ENCODE measurements at regions not wholly inside any gene's neighbourhood (a gene's known extent, or its start where the extent isn't known, plus 50 kb on each side); places are given as distances from the start of the nearest gene placed in this dataset.

DNA sequence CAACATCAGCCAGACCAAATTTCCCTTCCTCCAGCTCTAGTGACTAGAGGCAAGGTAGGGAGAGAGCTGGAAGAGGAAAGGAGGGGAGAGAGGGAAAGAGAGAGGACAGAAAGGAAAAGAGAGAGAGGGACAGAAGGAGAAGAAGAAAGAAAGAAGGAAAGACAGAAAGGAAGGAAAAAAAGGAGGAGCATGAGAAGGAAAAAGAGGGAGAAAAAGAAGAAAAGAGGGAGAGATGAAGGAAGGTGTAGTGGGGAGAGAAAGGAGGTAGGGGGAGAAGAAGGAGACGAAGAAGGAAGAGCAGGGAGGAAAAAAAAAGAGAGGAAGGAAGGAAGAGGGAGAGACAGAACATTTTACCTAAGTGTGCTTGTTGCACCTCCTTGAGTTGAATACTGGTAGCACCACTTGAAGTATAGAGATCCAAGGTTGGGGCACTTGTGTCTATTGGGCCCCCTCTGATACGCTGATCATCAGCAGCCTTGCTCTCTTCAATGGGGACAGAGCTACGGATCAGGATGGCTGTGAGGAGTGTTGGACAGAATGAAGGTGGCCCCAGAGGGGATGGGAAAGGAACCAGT is 232.5 kb downstream of the SUDS3 start:
- TF ChIP-seq, protein P1, sequence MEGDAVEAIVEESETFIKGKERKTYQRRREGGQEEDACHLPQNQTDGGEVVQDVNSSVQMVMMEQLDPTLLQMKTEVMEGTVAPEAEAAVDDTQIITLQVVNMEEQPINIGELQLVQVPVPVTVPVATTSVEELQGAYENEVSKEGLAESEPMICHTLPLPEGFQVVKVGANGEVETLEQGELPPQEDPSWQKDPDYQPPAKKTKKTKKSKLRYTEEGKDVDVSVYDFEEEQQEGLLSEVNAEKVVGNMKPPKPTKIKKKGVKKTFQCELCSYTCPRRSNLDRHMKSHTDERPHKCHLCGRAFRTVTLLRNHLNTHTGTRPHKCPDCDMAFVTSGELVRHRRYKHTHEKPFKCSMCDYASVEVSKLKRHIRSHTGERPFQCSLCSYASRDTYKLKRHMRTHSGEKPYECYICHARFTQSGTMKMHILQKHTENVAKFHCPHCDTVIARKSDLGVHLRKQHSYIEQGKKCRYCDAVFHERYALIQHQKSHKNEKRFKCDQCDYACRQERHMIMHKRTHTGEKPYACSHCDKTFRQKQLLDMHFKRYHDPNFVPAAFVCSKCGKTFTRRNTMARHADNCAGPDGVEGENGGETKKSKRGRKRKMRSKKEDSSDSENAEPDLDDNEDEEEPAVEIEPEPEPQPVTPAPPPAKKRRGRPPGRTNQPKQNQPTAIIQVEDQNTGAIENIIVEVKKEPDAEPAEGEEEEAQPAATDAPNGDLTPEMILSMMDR (IDR thresholded peaks at IDR 0.05; ENCODE audit: unreplicated experiment) = no peak
- Mint-ChIP-seq H3K27me3 (ENCODE audit: unreplicated experiment) (no peaks in the 10 kb centered on the region), H3K27ac (ENCODE audit: unreplicated experiment) (no peak overlapping the region), H3K9me3 (ENCODE audit: unreplicated experiment) (peaks cover 8% of the 10 kb centered on the region), H3K4me3 (ENCODE audit: unreplicated experiment) (no peak overlapping the region), H3K4me1 (ENCODE audit: unreplicated experiment) (peaks cover 9% of the 10 kb centered on the region), H3K36me3 (ENCODE audit: low read depth, unreplicated experiment) (peaks cover 4% of the 10 kb centered on the region)
- no peak for DNase-seq (ENCODE audit: low spot score)

DNA sequence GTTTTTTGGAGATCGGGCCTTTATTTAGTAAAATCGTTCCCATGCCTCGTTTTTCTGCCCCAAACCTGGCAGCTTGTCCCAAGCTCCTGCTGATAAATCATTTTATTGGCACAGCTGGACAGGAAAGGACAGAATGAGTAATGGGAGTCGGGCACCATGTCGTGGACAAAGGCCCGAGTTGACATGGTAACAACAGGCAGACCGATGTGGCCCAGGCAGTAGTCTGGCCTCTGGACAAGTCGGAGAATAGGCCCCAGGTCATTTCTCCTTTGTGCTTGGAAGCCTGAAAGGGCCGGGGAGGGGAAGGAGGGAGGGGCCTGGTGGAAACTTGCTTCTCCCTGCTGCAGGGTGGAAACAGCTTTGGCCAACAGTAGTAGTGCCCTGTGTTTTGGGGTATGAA is 234.9 kb downstream of the SUDS3 start:
- H3K9me3 Mint-ChIP-seq (ENCODE audit: unreplicated experiment) = peaks cover 8% of the 10 kb centered on the region
- H3K27me3 Mint-ChIP-seq (ENCODE audit: unreplicated experiment) = no peaks in the 10 kb centered on the region
- H3K4me1 Mint-ChIP-seq (ENCODE audit: unreplicated experiment) = peaks cover 9% of the 10 kb centered on the region
- peaks cover 4% of the 10 kb centered on the region for H3K36me3 Mint-ChIP-seq (ENCODE audit: low read depth, unreplicated experiment)
- no peak overlapping the region for H3K4me3 Mint-ChIP-seq (ENCODE audit: unreplicated experiment)
- H3K27ac Mint-ChIP-seq (ENCODE audit: unreplicated experiment) = peak overlapping the region; percentile 74
- TF ChIP-seq, protein P1 (IDR thresholded peaks at IDR 0.05; ENCODE audit: unreplicated experiment) = no peak
- no peak for DNase-seq (ENCODE audit: low spot score)

DNA sequence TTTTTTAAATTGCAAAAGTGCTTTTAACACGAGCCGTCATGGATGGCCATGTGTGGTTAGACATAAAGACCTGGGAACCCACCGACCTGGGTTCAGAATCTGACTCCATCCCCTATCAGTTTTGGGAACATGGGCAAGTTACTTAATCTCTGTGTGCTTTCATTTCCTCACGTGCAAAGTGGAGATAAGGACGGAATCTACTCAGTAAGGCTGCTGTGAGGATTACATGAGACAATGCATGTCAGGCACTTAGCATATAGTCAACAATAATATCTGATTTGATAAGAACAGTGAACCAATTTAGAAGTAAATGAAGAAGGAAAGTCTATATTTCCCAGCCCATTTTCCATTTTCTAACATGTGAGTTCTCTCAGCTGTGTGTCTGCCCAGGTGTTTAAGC is 235.4 kb downstream of the SUDS3 start:
- TF ChIP-seq, protein P1 (IDR thresholded peaks at IDR 0.05; ENCODE audit: unreplicated experiment) = no peak
- no peak for DNase-seq (ENCODE audit: low spot score)
- Mint-ChIP-seq H3K36me3 (ENCODE audit: low read depth, unreplicated experiment) (peaks cover 4% of the 10 kb centered on the region), H3K27ac (ENCODE audit: unreplicated experiment) (peak overlapping the region; percentile 39), H3K4me1 (ENCODE audit: unreplicated experiment) (peaks cover 9% of the 10 kb centered on the region), H3K9me3 (ENCODE audit: unreplicated experiment) (peaks cover 8% of the 10 kb centered on the region), H3K4me3 (ENCODE audit: unreplicated experiment) (no peak overlapping the region), H3K27me3 (ENCODE audit: unreplicated experiment) (no peaks in the 10 kb centered on the region)

DNA sequence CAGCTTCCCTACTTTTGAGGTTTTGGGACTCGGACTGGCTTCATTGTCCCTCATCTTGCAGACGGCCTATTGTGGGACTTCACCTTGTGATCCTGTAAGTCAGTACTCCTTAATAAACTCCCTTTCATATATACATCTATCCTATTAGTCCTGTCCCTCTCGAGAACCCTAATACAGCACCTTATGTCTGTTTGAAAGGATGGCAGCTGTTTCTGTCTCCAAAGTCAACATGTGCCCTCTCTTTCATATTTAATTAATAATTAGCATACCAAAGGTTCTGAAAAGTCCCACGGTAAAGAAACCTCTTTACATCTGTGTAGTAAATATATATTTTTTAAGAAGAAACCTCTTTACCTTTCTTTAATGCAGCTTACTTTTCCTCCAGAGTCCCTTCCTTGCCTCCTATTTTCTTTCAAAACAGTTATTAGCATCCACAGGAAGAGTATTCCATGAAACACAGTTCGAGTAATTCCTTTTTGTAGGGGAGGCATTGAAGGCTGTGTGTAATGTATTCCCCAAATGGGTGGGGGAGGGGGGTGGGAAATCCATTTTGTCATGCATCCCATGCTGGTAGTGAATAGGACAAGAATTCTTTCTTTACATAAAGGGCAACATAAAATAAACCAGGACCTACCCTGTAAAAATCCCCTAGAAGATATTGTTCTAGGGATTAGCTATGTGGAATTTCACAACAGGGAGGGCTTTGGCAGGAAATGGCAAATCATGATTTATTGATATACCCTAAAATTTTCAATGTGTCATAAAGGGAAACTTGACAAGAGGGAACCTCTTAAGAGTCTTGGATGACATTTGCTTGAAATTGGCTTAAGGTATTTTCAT is 241.5 kb downstream of the SUDS3 start:
- no peak overlapping the region for H3K27ac Mint-ChIP-seq (ENCODE audit: unreplicated experiment)
- no peaks in the 10 kb centered on the region for H3K27me3 Mint-ChIP-seq (ENCODE audit: unreplicated experiment)
- no peak overlapping the region for H3K4me3 Mint-ChIP-seq (ENCODE audit: unreplicated experiment)
- H3K9me3 Mint-ChIP-seq (ENCODE audit: unreplicated experiment) = no peaks in the 10 kb centered on the region
- no peak for DNase-seq (ENCODE audit: low spot score)
- H3K4me1 Mint-ChIP-seq (ENCODE audit: unreplicated experiment) = no peaks in the 10 kb centered on the region
- TF ChIP-seq, protein P1 (IDR thresholded peaks at IDR 0.05; ENCODE audit: unreplicated experiment) = no peak
- H3K36me3 Mint-ChIP-seq (ENCODE audit: low read depth, unreplicated experiment) = peaks cover 4% of the 10 kb centered on the region

DNA sequence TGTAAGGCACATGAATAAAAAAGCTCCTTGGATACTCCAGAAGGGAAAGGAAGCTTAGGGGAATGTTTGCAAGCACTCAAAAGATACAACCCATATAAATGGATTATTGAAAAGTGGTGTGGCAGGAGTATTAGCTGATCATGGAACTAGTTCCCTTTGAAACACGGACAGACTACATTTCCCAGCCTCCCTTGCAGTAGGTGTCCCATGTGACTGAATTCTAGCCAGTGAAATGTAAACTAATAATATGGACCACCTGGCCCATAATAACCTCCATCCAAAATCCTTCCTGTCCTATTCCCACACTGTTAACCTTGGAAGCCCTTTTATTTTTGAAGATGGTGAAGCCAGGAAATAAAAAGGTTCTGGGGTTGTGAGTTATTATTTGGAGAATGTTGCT is 242.3 kb downstream of the SUDS3 start:
- H3K36me3 Mint-ChIP-seq (ENCODE audit: low read depth, unreplicated experiment) = no peaks in the 10 kb centered on the region
- no peak overlapping the region for H3K4me3 Mint-ChIP-seq (ENCODE audit: unreplicated experiment)
- H3K4me1 Mint-ChIP-seq (ENCODE audit: unreplicated experiment) = no peaks in the 10 kb centered on the region
- no peaks in the 10 kb centered on the region for H3K9me3 Mint-ChIP-seq (ENCODE audit: unreplicated experiment)
- H3K27me3 Mint-ChIP-seq (ENCODE audit: unreplicated experiment) = peaks cover 2% of the 10 kb centered on the region
- TF ChIP-seq, protein P1 (IDR thresholded peaks at IDR 0.05; ENCODE audit: unreplicated experiment) = no peak
- H3K27ac Mint-ChIP-seq (ENCODE audit: unreplicated experiment) = no peak overlapping the region
- no peak for DNase-seq (ENCODE audit: low spot score)

All from endothelial cell (in vitro differentiated cells).